ENCODE measurements at regions not wholly inside any gene's neighbourhood (a gene's known extent, or its start where the extent isn't known, plus 50 kb on each side); places are given as distances from the start of the nearest gene placed in this dataset.

GRCh38 chr3:16079519-16079918, 95.0 kb upstream of the GALNT15 start:
- Histone ChIP-seq H3K23ac (ENCODE audit: insufficient read length, low read depth, low read length) (no peak overlapping the region), H2BK20ac (ENCODE audit: low read depth, low read length, poor library complexity, severe bottlenecking) (no peak overlapping the region), H4K8ac (replicated peaks; ENCODE audit: insufficient read length, low read depth, low read length) (no peak overlapping the region), H3K56ac (ENCODE audit: insufficient read length, low read depth, low read length) (no peak overlapping the region), H3K18ac (ENCODE audit: insufficient read length, low read depth, low read length) (no peak overlapping the region), H4K20me1 (ENCODE audit: control insufficient read depth, insufficient read depth, insufficient read length) (no peaks in the 10 kb centered on the region), H2AFZ (ENCODE audit: low read length) (no peak overlapping the region), H3K14ac (ENCODE audit: insufficient read depth, low read length) (no peak overlapping the region), H2BK15ac (ENCODE audit: low read depth, low read length) (no peak overlapping the region), H3K4me1 (ENCODE audit: insufficient read depth, low read length) (no peaks in the 10 kb centered on the region), H3K23me2 (ENCODE audit: insufficient read length, low read depth, low read length, poor library complexity, severe bottlenecking) (no peaks in the 10 kb centered on the region), H3K9ac (ENCODE audit: extremely low read depth, insufficient read length, low read length) (no peak overlapping the region), H3K79me2 (ENCODE audit: insufficient read depth, low read length) (no peaks in the 10 kb centered on the region), H2BK12ac (ENCODE audit: insufficient read length, low read depth, low read length) (no peak overlapping the region), H3K4ac (ENCODE audit: low read depth, low read length) (no peak overlapping the region), H2BK120ac (ENCODE audit: low read depth, low read length, poor library complexity, severe bottlenecking) (no peak overlapping the region), H3K79me1 (ENCODE audit: insufficient read depth, low read depth, low read length, poor library complexity, severe bottlenecking) (no peaks in the 10 kb centered on the region), H3K27ac (ENCODE audit: insufficient read length, low read depth, low read length) (no peak overlapping the region), H4K5ac (ENCODE audit: insufficient read length, low read depth, low read length) (no peak overlapping the region), H2BK5ac (ENCODE audit: insufficient read length, low read length) (no peak overlapping the region), H3K4me2 (ENCODE audit: insufficient read depth, insufficient read length, low read length) (no peak overlapping the region), H2AK5ac (ENCODE audit: insufficient read length, low read length) (no peak overlapping the region), H3K27me3 (ENCODE audit: insufficient read depth, low read length) (no peaks in the 10 kb centered on the region), H3K9me3 (ENCODE audit: control insufficient read depth, low read depth, low read length) (peaks cover 21% of the 10 kb centered on the region), H4K91ac (ENCODE audit: insufficient read length, low read depth, low read length) (no peak overlapping the region), H3T11ph (ENCODE audit: low read length) (no peak overlapping the region)
- Mint-ChIP-seq H3K27me3 (ENCODE audit: low read depth) (peaks cover 2% of the 10 kb centered on the region), H3K4me3 (no peak overlapping the region), H3K9me3 (peaks cover 35 to 59% of the 10 kb centered on the region in 2 experiments), H3K36me3 (ENCODE audit: insufficient read depth in 1 of 3, low read depth in 3 of 3) (peaks cover 10 to 18% (median 12%) of the 10 kb centered on the region in 3 experiments; a peak in 6 of 7 replicates), H3K4me1 (no peaks in the 10 kb centered on the region), H3K27ac (no peak overlapping the region)
- no peak for DNase-seq
- no peak for TF ChIP-seq CTCF (conservative IDR thresholded peaks at IDR 0.05)
- whole genome bisulfite sequencing (ENCODE audit: extremely low coverage, insufficient read length, low lambda C conversion rate) = no CpG with 5 or more reads among the region's 2 CpGs
